ENCODE measurements at regions not wholly inside any gene's neighbourhood (a gene's known extent, or its start where the extent isn't known, plus 50 kb on each side); places are given as distances from the start of the nearest gene placed in this dataset.

DNA sequence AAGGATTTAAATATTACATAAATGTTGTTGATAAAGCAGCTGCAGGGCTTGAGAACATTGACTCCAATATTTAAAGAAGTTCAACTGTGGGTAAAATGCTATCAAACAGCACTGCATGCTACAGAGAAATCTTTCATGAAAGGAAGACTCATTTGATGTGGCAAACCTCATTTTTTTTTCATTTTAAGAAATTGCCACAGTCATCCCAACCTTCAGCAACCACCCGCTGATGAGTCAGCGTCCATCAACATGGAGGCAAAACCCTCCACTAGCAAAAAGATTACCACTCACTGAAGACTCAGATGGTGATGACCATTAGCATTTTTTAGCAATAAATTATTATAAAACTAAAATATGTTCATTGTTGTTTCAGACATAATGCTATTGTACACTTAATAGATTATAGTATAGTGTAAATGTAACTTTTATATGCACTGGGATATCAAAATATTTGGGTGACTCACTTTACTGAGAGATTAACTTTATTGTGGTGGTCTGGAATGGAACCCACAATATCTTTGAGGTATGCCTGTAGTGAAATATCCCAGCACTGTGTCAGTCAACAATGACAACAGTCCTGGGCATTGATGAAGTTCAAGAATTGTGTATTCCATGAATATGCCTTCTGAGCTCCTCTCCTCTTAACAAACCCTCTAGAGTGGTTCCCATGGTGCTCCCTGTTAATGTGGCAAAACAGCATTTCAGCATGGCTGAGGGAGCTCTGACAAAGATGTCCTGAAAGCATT is 52.4 kb upstream of the SOX21 start:
- H3K4me3 ChIP-seq (ENCODE audit: low read depth, low read length) = no peak overlapping the region
- DNase-seq (ENCODE audit: low read depth) = no peak
- TF ChIP-seq, protein P1, sequence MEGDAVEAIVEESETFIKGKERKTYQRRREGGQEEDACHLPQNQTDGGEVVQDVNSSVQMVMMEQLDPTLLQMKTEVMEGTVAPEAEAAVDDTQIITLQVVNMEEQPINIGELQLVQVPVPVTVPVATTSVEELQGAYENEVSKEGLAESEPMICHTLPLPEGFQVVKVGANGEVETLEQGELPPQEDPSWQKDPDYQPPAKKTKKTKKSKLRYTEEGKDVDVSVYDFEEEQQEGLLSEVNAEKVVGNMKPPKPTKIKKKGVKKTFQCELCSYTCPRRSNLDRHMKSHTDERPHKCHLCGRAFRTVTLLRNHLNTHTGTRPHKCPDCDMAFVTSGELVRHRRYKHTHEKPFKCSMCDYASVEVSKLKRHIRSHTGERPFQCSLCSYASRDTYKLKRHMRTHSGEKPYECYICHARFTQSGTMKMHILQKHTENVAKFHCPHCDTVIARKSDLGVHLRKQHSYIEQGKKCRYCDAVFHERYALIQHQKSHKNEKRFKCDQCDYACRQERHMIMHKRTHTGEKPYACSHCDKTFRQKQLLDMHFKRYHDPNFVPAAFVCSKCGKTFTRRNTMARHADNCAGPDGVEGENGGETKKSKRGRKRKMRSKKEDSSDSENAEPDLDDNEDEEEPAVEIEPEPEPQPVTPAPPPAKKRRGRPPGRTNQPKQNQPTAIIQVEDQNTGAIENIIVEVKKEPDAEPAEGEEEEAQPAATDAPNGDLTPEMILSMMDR (IDR thresholded peaks at IDR 0.05; ENCODE audit: insufficient read depth, low read length) = no peak
